Caco-2 (cell line): ENCODE measurements at regions not wholly inside any gene's neighbourhood (a gene's known extent, or its start where the extent isn't known, plus 50 kb on each side); places are given as distances from the start of the nearest gene placed in this dataset.

Experiments
- BruUV-seq: library from RNA; stranded (reverse); fragments of 400-500 nt; replicated peaks from 2 replicates; lab custom pipeline; 2021; lab: Mats Ljungman, UMichigan
- CTCF ChIA-PET: fragments of 300-600 bp; sonication (Branson Sonifier 250); formaldehyde crosslinking; loops from one replicate; lab custom pipeline; 2022; ENCODE audit warnings: antibody characterized with exemption; lab: Charles Lee
- POLR2A ChIA-PET: fragments of 300-600 bp; sonication (Branson Sonifier 250); formaldehyde crosslinking; loops from one replicate; lab custom pipeline; 2022; ENCODE audit warnings: antibody characterized with exemption; lab: Charles Lee
- DNase-seq, 2 experiments: peaks; one replicate each; pipeline versions ENCODE4 v3.0.0 to v3.0.0-alpha.2; 2020 to 2022
- H3K27me3 ChIP-seq: replicated peaks from 2 replicates; pipeline ENCODE4 v1.6.0; 2011; ENCODE audit warnings: low read length; ENCODE audit not compliant: control insufficient read depth, insufficient read depth
- H3K36me3 ChIP-seq: 2 replicates; pipeline ENCODE4 v1.5.1; 2011; ENCODE audit warnings: low read length; ENCODE audit not compliant: control insufficient read depth, insufficient read depth
- H3K4me1 ChIP-seq: fragments of 250-450 bp; sonication (Bioruptor Pico); 2 replicates; pipeline ENCODE4 v1.5.1; 2020; ENCODE audit warnings: mild to moderate bottlenecking
- H3K4me3 ChIP-seq: 2 replicates; pipeline ENCODE4 v1.5.1; 2011; ENCODE audit warnings: low read depth, mild to moderate bottlenecking, control low read depth, low read length
- H3K9me3 ChIP-seq: fragments of 250-450 bp; sonication (Bioruptor Pico); 2 replicates; pipeline ENCODE4 v1.5.1; 2020; ENCODE audit warnings: mild to moderate bottlenecking, moderate library complexity
- H3K27ac Mint-ChIP-seq: one replicate; pipeline ENCODE4 v1.8.0; 2022; ENCODE audit warnings: mixed read lengths; ENCODE audit not compliant: unreplicated experiment
- H3K27me3 Mint-ChIP-seq: one replicate; pipeline ENCODE4 v1.8.0; 2022; ENCODE audit warnings: mixed read lengths; ENCODE audit not compliant: insufficient read depth, unreplicated experiment
- H3K36me3 Mint-ChIP-seq: one replicate; pipeline ENCODE4 v1.8.0; 2022; ENCODE audit warnings: mild to moderate bottlenecking, mixed read lengths; ENCODE audit not compliant: insufficient read depth, unreplicated experiment
- H3K4me1 Mint-ChIP-seq: one replicate; pipeline ENCODE4 v1.8.0; 2022; ENCODE audit warnings: low read depth, mixed read lengths; ENCODE audit not compliant: unreplicated experiment
- H3K4me3 Mint-ChIP-seq: one replicate; pipeline ENCODE4 v1.8.0; 2022; ENCODE audit warnings: mild to moderate bottlenecking, moderate library complexity, mixed read lengths; ENCODE audit not compliant: unreplicated experiment
- H3K9me3 Mint-ChIP-seq: one replicate; pipeline ENCODE4 v1.8.0; 2022; ENCODE audit warnings: mixed read lengths; ENCODE audit not compliant: unreplicated experiment
- CTCF ChIP-seq, 2 experiments: fragments of 200-600 bp in 1 of 2; IDR thresholded peaks; 1 replicate in 1 of 2; 2 replicates in 1 of 2; pipeline versions ENCODE4 v1.5.1 to v1.8.0; 2011 to 2022; ENCODE audit warnings: antibody characterized with exemption in 1 of 2, control low read depth in 1 of 2, inconsistent platforms in 1 of 2, low read depth in 1 of 2, low read length in 1 of 2, mild to moderate bottlenecking in 1 of 2, moderate library complexity in 1 of 2; ENCODE audit not compliant: insufficient read depth in 1 of 2, severe bottlenecking in 1 of 2, unreplicated experiment in 1 of 2
- intact Hi-C: fragments of 100-400 bp; cut with micrococcal nuclease; formaldehyde crosslinking; loops from one replicate; pipeline ENCODE4 v1.10.0; 2022; ENCODE audit not compliant: unreplicated experiment

- intact Hi-C loops, result loop anchor here (10.0 kb wide), 1 partner anchor 95 kb away; no protein-coding TSS in a partner anchor
- Mint-ChIP-seq H3K4me1 (no peaks in the 10 kb centered on the region), H3K27ac (no peak overlapping the region), H3K36me3 (no peaks in the 10 kb centered on the region), H3K27me3 (peaks cover 6% of the 10 kb centered on the region), H3K9me3 (peaks cover 29% of the 10 kb centered on the region), H3K4me3 (no peak overlapping the region)
- ChIA-PET POLR2A (no interaction called here), CTCF (no interaction called here)
- Histone ChIP-seq H3K9me3 (peaks cover 3% of the 10 kb centered on the region; the same call in 1 of the 2 replicates), H3K4me3 (no peak overlapping the region), H3K4me1 (no peaks in the 10 kb centered on the region; the same call in 1 of the 2 replicates), H3K27me3 (no peaks in the 10 kb centered on the region), H3K36me3 (no peaks in the 10 kb centered on the region)
- no TSS peak for BruUV-seq
- TF ChIP-seq CTCF (IDR thresholded peaks at IDR 0.05; ENCODE audit: insufficient read depth in 1 of 2, low read depth in 1 of 2, low read length in 1 of 2, severe bottlenecking in 1 of 2, unreplicated experiment in 1 of 2), result no peak
- DNase-seq, result no peak
Measured at GRCh38 chr12:130049666-130050065, 112.6 kb upstream of the FZD10 start.

- Histone ChIP-seq H3K36me3 (no peaks in the 10 kb centered on the region), H3K4me1 (no peaks in the 10 kb centered on the region), H3K4me3 (no peak overlapping the region), H3K9me3 (peaks cover 3% of the 10 kb centered on the region; the same call in 1 of the 2 replicates), H3K27me3 (no peaks in the 10 kb centered on the region)
- peaks cover 40% of the 10 kb centered on the region for H3K9me3 Mint-ChIP-seq
- ChIA-PET CTCF (interaction anchor here (0.6 kb wide), 1 partner anchor 49 kb away, joined by 4 read pairs; no protein-coding TSS in a partner anchor), POLR2A (no interaction called here)
- TF ChIP-seq CTCF (IDR thresholded peaks at IDR 0.05; ENCODE audit: insufficient read depth in 1 of 2, low read depth in 1 of 2, low read length in 1 of 2, severe bottlenecking in 1 of 2, unreplicated experiment in 1 of 2), result no peak
- intact Hi-C loops, result no loop called here
- no peak overlapping the region for H3K27ac Mint-ChIP-seq
- no peaks in the 10 kb centered on the region for H3K36me3 Mint-ChIP-seq
- H3K4me3 Mint-ChIP-seq, result no peak overlapping the region
- no peak for DNase-seq
- no peaks in the 10 kb centered on the region for H3K4me1 Mint-ChIP-seq
- no TSS peak for BruUV-seq
- H3K27me3 Mint-ChIP-seq, result peaks cover 3% of the 10 kb centered on the region
Measured at GRCh38 chr12:130051900-130052299, 110.4 kb upstream of the FZD10 start.

GRCh38 chr12:130053651-130054069 is 108.6 kb upstream of the FZD10 start:
- H3K4me3 ChIP-seq, result no peak overlapping the region
- H3K9me3 ChIP-seq, result peaks cover 3% of the 10 kb centered on the region; the same call in 1 of the 2 replicates
- peaks cover 40% of the 10 kb centered on the region for H3K9me3 Mint-ChIP-seq
- intact Hi-C loops, result no loop called here
- POLR2A ChIA-PET, result no interaction called here
- no peaks in the 10 kb centered on the region for H3K36me3 ChIP-seq
- no peaks in the 10 kb centered on the region for H3K36me3 Mint-ChIP-seq
- H3K4me1 ChIP-seq, result no peaks in the 10 kb centered on the region
- H3K27me3 ChIP-seq, result no peaks in the 10 kb centered on the region
- DNase-seq, result no peak
- TF ChIP-seq CTCF (IDR thresholded peaks at IDR 0.05; ENCODE audit: insufficient read depth in 1 of 2, low read depth in 1 of 2, low read length in 1 of 2, severe bottlenecking in 1 of 2, unreplicated experiment in 1 of 2), result no peak
- peaks cover 3% of the 10 kb centered on the region for H3K27me3 Mint-ChIP-seq
- H3K4me3 Mint-ChIP-seq, result no peak overlapping the region
- no TSS peak for BruUV-seq
- CTCF ChIA-PET, result no interaction called here
- H3K4me1 Mint-ChIP-seq, result no peaks in the 10 kb centered on the region
- H3K27ac Mint-ChIP-seq, result no peak overlapping the region
